K562 (cell line): ENCODE measurements at regions not wholly inside any gene's neighbourhood (a gene's known extent, or its start where the extent isn't known, plus 50 kb on each side); places are given as distances from the start of the nearest gene placed in this dataset.

Source experiments
- ATAC-seq: fragments of 200-7000 bp; cut with Tn5 transposase; 3 replicates; pipeline ENCODE4 v1.9.1; 2020; ENCODE audit warnings: moderate library complexity
- BruUV-seq: library from RNA; stranded (reverse); fragments of 400-500 nt; replicated peaks from 2 replicates; lab custom pipeline; 2021; lab: Mats Ljungman, UMichigan
- CTCF ChIA-PET: fragments of 300-600 bp; formaldehyde crosslinking; extraction: SDS; loops from one replicate; lab custom pipeline; 2021; ENCODE audit warnings: low intra/inter-chr PET ratio; lab: Yijun Ruan, JAX
- POLR2A ChIA-PET: fragments of 300-600, 350-650 bp; sonication (Branson Sonifier 250); formaldehyde crosslinking; extraction: SDS; loops from one replicate; lab custom pipeline; 2021; ENCODE audit warnings: antibody characterized with exemption, inconsistent platforms; lab: Yijun Ruan, JAX
- DNase-seq, 4 experiments: peaks; one replicate each; pipeline versions ENCODE4 v3.0.0 to v3.0.0-alpha.2; 2011 to 2018; ENCODE audit warnings: low spot score in 3 of 4, mixed read lengths in 3 of 4; ENCODE audit errors: extremely low read depth in 1 of 4
- FAIRE-seq: peaks from 2 replicates; lab custom pipeline; 2011; peaks lifted over from hg19 to GRCh38; lab: Jason Lieb, UNC
- H2AFZ ChIP-seq: 2 replicates; pipeline ENCODE4 v1.6.0; 2011; ENCODE audit warnings: low read depth, low read length, control low read depth, inconsistent platforms
- H3K27ac ChIP-seq: fragments of 200-600 bp; 3 replicates; pipeline ENCODE4 v1.8.0; 2011; ENCODE audit warnings: low read depth, mild to moderate bottlenecking, control low read depth, inconsistent platforms, low read length, moderate library complexity, mixed read lengths; ENCODE audit errors: extremely low read depth
- H3K27me3 ChIP-seq, 2 experiments: fragments of 300-600 bp in 1 of 2; 2 replicates in 1 of 2; 3 replicates in 1 of 2; pipeline versions ENCODE4 v1.6.0 to v1.8.0; 2011; ENCODE audit warnings: inconsistent platforms in 2 of 2, low read length in 2 of 2, mild to moderate bottlenecking in 1 of 2, mixed read lengths in 1 of 2, moderate library complexity in 1 of 2; ENCODE audit not compliant: control insufficient read depth in 2 of 2, insufficient read depth in 2 of 2
- H3K36me3 ChIP-seq: fragments of 300-600 bp; 3 replicates; pipeline ENCODE4 v1.8.0; 2011; ENCODE audit warnings: mild to moderate bottlenecking, low read length, inconsistent platforms; ENCODE audit not compliant: control insufficient read depth, insufficient read depth
- H3K4me1 ChIP-seq, 2 experiments: fragments of 200-600 bp in 1 of 2; replicated peaks in 1 of 2; 2 replicates in 1 of 2; 3 replicates in 1 of 2; pipeline versions ENCODE4 v1.5.1 to v1.8.0; 2011; ENCODE audit warnings: inconsistent platforms in 2 of 2, low read length in 2 of 2, mild to moderate bottlenecking in 1 of 2, mixed read lengths in 1 of 2, moderate library complexity in 1 of 2; ENCODE audit not compliant: control insufficient read depth in 2 of 2, insufficient read depth in 2 of 2
- H3K4me2 ChIP-seq: 2 replicates; pipeline ENCODE4 v1.6.1; 2011; ENCODE audit warnings: low read length, control low read depth, inconsistent platforms, mixed read lengths; ENCODE audit not compliant: insufficient read depth
- H3K4me3 ChIP-seq: fragments of 200-600 bp; sonication (generic), shearing (Covaris generic); 2 replicates; pipeline ENCODE4 v1.5.1; 2016; ENCODE audit warnings: control low read depth, inconsistent platforms
- H3K79me2 ChIP-seq: fragments of 200-600 bp; 3 replicates; pipeline ENCODE4 v1.8.0; 2011; ENCODE audit warnings: low read length, inconsistent platforms; ENCODE audit not compliant: control insufficient read depth, insufficient read depth
- H3K9ac ChIP-seq, 2 experiments: 2 replicates each; pipeline versions ENCODE4 v1.6.0 to v1.6.1; 2011; ENCODE audit warnings: low read depth in 2 of 2, low read length in 2 of 2, control low read depth in 1 of 2, inconsistent platforms in 1 of 2, mild to moderate bottlenecking in 1 of 2, mixed read lengths in 1 of 2; ENCODE audit not compliant: insufficient read depth in 1 of 2
- H3K9me1 ChIP-seq: one replicate; pipeline ENCODE4 v1.6.0; 2011; ENCODE audit warnings: inconsistent platforms, mild to moderate bottlenecking, low read length, moderate library complexity; ENCODE audit not compliant: control insufficient read depth, insufficient read depth
- H3K9me3 ChIP-seq: replicated peaks from 2 replicates; pipeline ENCODE4 v1.5.1; 2011; ENCODE audit warnings: low read depth, low read length, inconsistent platforms; ENCODE audit not compliant: control insufficient read depth, insufficient read depth
- H4K20me1 ChIP-seq: replicated peaks from 2 replicates; pipeline ENCODE4 v1.6.1; 2011; ENCODE audit warnings: low read length, inconsistent platforms, mixed read lengths; ENCODE audit not compliant: control insufficient read depth, insufficient read depth
- GATAD2B ChIP-seq: fragments of 450-650 bp; IDR thresholded peaks from 2 replicates; pipeline ENCODE4 v1.6.1; 2017; ENCODE audit warnings: mild to moderate bottlenecking, borderline replicate concordance
- KDM2B ChIP-seq: fragments of 250-450 bp; sonication (Bioruptor Pico); IDR thresholded peaks from 2 replicates; pipeline ENCODE4 v1.8.0; 2021; ENCODE audit warnings: mild to moderate bottlenecking, moderate library complexity
- NCOA4 ChIP-seq: fragments of 450-650 bp; IDR thresholded peaks from 2 replicates; pipeline ENCODE4 v1.6.1; 2018; ENCODE audit warnings: mild to moderate bottlenecking; ENCODE audit not compliant: partially characterized antibody
- RFX1 ChIP-seq: fragments of 450-650 bp; IDR thresholded peaks from 2 replicates; pipeline ENCODE4 v1.6.1; 2016; ENCODE audit warnings: mild to moderate bottlenecking, moderate library complexity
- SAFB2 ChIP-seq: fragments of 200-400 bp; formaldehyde crosslinking; IDR thresholded peaks from 2 replicates; pipeline ENCODE4 v1.6.1; 2018; ENCODE audit warnings: borderline replicate concordance, low read length, low read depth, moderate library complexity; ENCODE audit not compliant: severe bottlenecking
- SIX5 ChIP-seq, 2 experiments: IDR thresholded peaks; 2 replicates each; pipeline ENCODE4 v1.6.1; 2011; ENCODE audit warnings: low read length in 2 of 2, borderline replicate concordance in 1 of 2, low read depth in 1 of 2, mild to moderate bottlenecking in 1 of 2, moderate library complexity in 1 of 2; ENCODE audit not compliant: insufficient read depth in 1 of 2
- ZNF253 ChIP-seq: fragments of 250-450 bp; sonication (Bioruptor Pico); conservative IDR thresholded peaks from 2 replicates; pipeline ENCODE4 v1.6.1; 2021; ENCODE audit warnings: mild to moderate bottlenecking
- ZNF583 ChIP-seq: fragments of 250-450 bp; sonication (Bioruptor Pico); IDR thresholded peaks from 2 replicates; pipeline ENCODE4 v1.4.0; 2020
- WGBS: fragments of 100-300 bp; shearing (Covaris generic); methylation state at CpG from one replicate; pipeline ENCODE4 v1.1.6; 2016; ENCODE audit warnings: low coverage, mixed read lengths; ENCODE audit not compliant: insufficient coverage; ENCODE audit errors: missing lambda C conversion rate; 5-methylcytosine and 5-hydroxymethylcytosine counted together
- in situ Hi-C: fragments of 300-500 bp; cut with MboI; formaldehyde crosslinking; loops from 4 replicates; pipeline ENCODE4 v1.15.0; 2018; ENCODE audit warnings: inconsistent platforms, mixed read lengths
- intact Hi-C: fragments of 100-400 bp; cut with micrococcal nuclease; formaldehyde crosslinking; loops from 2 replicates; pipeline ENCODE4 v1.14.2; 2022
- TF ChIP-seq, protein P1 (sequence below): fragments of 250-450 bp; sonication (Bioruptor Pico); IDR thresholded peaks from 2 replicates; pipeline ENCODE4 v1.9.0; 2021; ENCODE audit warnings: mild to moderate bottlenecking

DNA sequence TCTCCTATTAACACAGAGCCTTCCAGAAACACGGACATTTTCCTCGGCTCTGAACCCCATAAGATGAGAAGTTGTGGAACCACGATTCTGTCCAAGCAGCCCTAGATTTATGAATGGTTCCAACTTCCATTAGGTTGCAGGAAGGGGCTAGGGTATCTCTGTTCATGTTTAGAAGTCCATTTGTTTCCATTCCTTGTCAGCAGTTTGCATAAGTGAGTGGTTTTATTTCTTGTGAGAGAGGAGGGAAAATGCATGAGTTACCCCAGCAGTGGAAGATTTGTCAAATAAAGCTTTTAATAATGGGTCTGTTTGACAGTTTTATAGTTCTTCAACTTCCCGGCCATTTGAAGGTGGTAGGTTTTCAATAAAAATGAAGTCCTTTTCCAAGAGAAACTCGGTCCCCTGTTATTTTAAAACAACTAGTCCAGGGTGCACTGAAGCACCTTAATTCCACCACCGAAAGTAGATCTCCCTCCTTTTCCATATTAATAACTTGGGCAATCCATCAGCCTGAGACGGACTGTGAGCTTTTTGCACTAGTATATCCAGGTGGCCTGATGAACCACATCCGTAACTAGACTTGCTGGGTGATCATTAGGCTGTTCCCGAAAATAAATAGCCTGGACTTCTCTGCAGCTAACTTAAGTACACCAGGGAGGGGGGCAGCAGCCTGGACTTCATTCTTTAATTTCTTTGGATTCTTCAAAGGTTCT lies 181.3 kb downstream of the TMEM114 start (continued):
- TF ChIP-seq RFX1 (no peak), NCOA4 (no peak), GATAD2B (no peak)
- TF ChIP-seq, all 486 proteins: peak for 0

- Histone ChIP-seq H3K27me3 (no peaks in the 10 kb centered on the region), H3K9me3 (no peaks in the 10 kb centered on the region), H3K9me1 (no peaks in the 10 kb centered on the region), H4K20me1 (no peaks in the 10 kb centered on the region), H3K27ac (no peak overlapping the region), H3K9ac (no peak overlapping the region), H3K4me3 (no peak overlapping the region), H3K79me2 (no peaks in the 10 kb centered on the region), H3K4me1 (no peaks in the 10 kb centered on the region), H3K4me2 (no peak overlapping the region), H2AFZ (no peak overlapping the region), H3K36me3 (no peaks in the 10 kb centered on the region)
- no TSS peak for BruUV-seq
- FAIRE-seq, result no peak
- ChIA-PET CTCF (no interaction called here), POLR2A (no interaction called here)
- TF ChIP-seq KDM2B (CRISPR knock-in tag) (no peak), SIX5 (IDR thresholded peaks at IDR 0.05; ENCODE audit: borderline replicate concordance in 1 of 2, insufficient read depth in 1 of 2, low read depth in 1 of 2, low read length in 2 of 2) (no peak), ZNF253 (CRISPR knock-in tag) (no peak), ZNF583 (CRISPR knock-in tag) (no peak), SAFB2 (no peak)
- TF ChIP-seq, protein P1, sequence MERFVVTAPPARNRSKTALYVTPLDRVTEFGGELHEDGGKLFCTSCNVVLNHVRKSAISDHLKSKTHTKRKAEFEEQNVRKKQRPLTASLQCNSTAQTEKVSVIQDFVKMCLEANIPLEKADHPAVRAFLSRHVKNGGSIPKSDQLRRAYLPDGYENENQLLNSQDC (CRISPR knock-in tag), result no peak
- in situ Hi-C loops (no loop called here), intact Hi-C loops (no loop called here)
- no peak for ATAC-seq
- 0% methylated on average over 3 of the region's 3 CpGs for WGBS
- DNase-seq, result no peak
These were observed 183.0 kb downstream of the TMEM114 start for GRCh38 chr16:8407351-8407750.
